ENCODE measurements at regions not wholly inside any gene's neighbourhood (a gene's known extent, or its start where the extent isn't known, plus 50 kb on each side); places are given as distances from the start of the nearest gene placed in this dataset.

- no peak overlapping the region for H2AFZ ChIP-seq (ENCODE audit: low read length)
- H3K9me2 ChIP-seq (replicated peaks; ENCODE audit: low read length): no peaks in the 10 kb centered on the region
- no peaks in the 10 kb centered on the region for H4K20me1 ChIP-seq (ENCODE audit: low read length)
- no peaks in the 10 kb centered on the region for H3F3A ChIP-seq (ENCODE audit: low read length, unreplicated experiment)
- BruUV-seq (replicated peaks): no TSS peak
- peaks cover 58% of the 10 kb centered on the region for H3K27me3 ChIP-seq (ENCODE audit: low read length)
- no peak overlapping the region for H3K4me2 ChIP-seq (ENCODE audit: low read length)
- TF ChIP-seq CTCF (conservative IDR thresholded peaks at IDR 0.05; ENCODE audit: low read depth, low read length) (no peak), EZH2 (IDR thresholded peaks at IDR 0.05; ENCODE audit: low read length, unreplicated experiment) (no peak), EZH2phosphoT487 (IDR thresholded peaks at IDR 0.05; ENCODE audit: borderline replicate concordance, low read length) (no peak)
- ATAC-seq: no peak
- no peaks in the 10 kb centered on the region for H3K9me3 ChIP-seq (ENCODE audit: low read length)
- no peaks in the 10 kb centered on the region for H3K36me3 ChIP-seq (ENCODE audit: low read depth, low read length)
- H3K79me2 ChIP-seq (ENCODE audit: low read length): no peaks in the 10 kb centered on the region
- ChIA-PET CTCF (no interaction called here), POLR2A (ENCODE audit: unreplicated experiment) (no interaction called here)
- no peak overlapping the region for H3K27ac ChIP-seq (ENCODE audit: low read length)
- no peak for DNase-seq
- no peak overlapping the region for H3K9ac ChIP-seq (ENCODE audit: low read length)
- intact Hi-C loops (cut with micrococcal nuclease): no loop called here
- H3K4me3 ChIP-seq (ENCODE audit: low read length): no peak overlapping the region
- peaks cover 6% of the 10 kb centered on the region; the same call in 1 of the 2 replicates for H3K4me1 ChIP-seq (ENCODE audit: insufficient read depth, low read length)
These were observed 56.5 kb upstream of the RPH3A start for GRCh38 chr12:112734859-112735695.

GRCh38 chr12:112738531-112738930 is 53.0 kb upstream of the RPH3A start:
- intact Hi-C loops (cut with micrococcal nuclease): no loop called here
- H3K4me1 ChIP-seq (ENCODE audit: insufficient read depth, low read length): peaks cover 6% of the 10 kb centered on the region; the same call in 1 of the 2 replicates
- no peak overlapping the region for H3K4me3 ChIP-seq (ENCODE audit: low read length)
- H3F3A ChIP-seq (ENCODE audit: low read length, unreplicated experiment): no peaks in the 10 kb centered on the region
- H4K20me1 ChIP-seq (ENCODE audit: low read length): no peaks in the 10 kb centered on the region
- DNase-seq (peak; percentile 71), ATAC-seq (peak; percentile 80)
- ChIA-PET CTCF (no interaction called here), POLR2A (ENCODE audit: unreplicated experiment) (no interaction called here)
- no peaks in the 10 kb centered on the region for H3K9me3 ChIP-seq (ENCODE audit: low read length)
- BruUV-seq (replicated peaks): no TSS peak
- no peaks in the 10 kb centered on the region for H3K79me2 ChIP-seq (ENCODE audit: low read length)
- no peak overlapping the region for H3K27ac ChIP-seq (ENCODE audit: low read length)
- no peaks in the 10 kb centered on the region for H3K36me3 ChIP-seq (ENCODE audit: low read depth, low read length)
- H3K9ac ChIP-seq (ENCODE audit: low read length): no peak overlapping the region
- TF ChIP-seq CTCF (conservative IDR thresholded peaks at IDR 0.05; ENCODE audit: low read depth, low read length): no peak
- no peak for TF ChIP-seq EZH2phosphoT487 (IDR thresholded peaks at IDR 0.05; ENCODE audit: borderline replicate concordance, low read length)
- no peak for TF ChIP-seq EZH2 (IDR thresholded peaks at IDR 0.05; ENCODE audit: low read length, unreplicated experiment)
- H3K9me2 ChIP-seq (replicated peaks; ENCODE audit: low read length): no peaks in the 10 kb centered on the region
- H3K4me2 ChIP-seq (ENCODE audit: low read length): 0 out of 2 replicates have a peak overlapping the region, but pooled peaks have one; percentile 12
- no peak overlapping the region for H2AFZ ChIP-seq (ENCODE audit: low read length)
- H3K27me3 ChIP-seq (ENCODE audit: low read length): peaks cover 61% of the 10 kb centered on the region

GRCh38 chr12:112740387-112740934 is 51.1 kb upstream of the RPH3A start:
- no TSS peak for BruUV-seq (replicated peaks)
- ChIA-PET CTCF (no interaction called here), POLR2A (ENCODE audit: unreplicated experiment) (no interaction called here)
- no peak for DNase-seq
- no peak for ATAC-seq
- Histone ChIP-seq H3K4me3 (ENCODE audit: low read length) (no peak overlapping the region), H3K9ac (ENCODE audit: low read length) (no peak overlapping the region), H3F3A (ENCODE audit: low read length, unreplicated experiment) (no peaks in the 10 kb centered on the region), H4K20me1 (ENCODE audit: low read length) (no peaks in the 10 kb centered on the region), H3K27me3 (ENCODE audit: low read length) (peaks cover 73% of the 10 kb centered on the region), H2AFZ (ENCODE audit: low read length) (no peak overlapping the region), H3K4me2 (ENCODE audit: low read length) (no peak overlapping the region), H3K9me2 (replicated peaks; ENCODE audit: low read length) (no peaks in the 10 kb centered on the region), H3K79me2 (ENCODE audit: low read length) (no peaks in the 10 kb centered on the region), H3K36me3 (ENCODE audit: low read depth, low read length) (no peaks in the 10 kb centered on the region), H3K27ac (ENCODE audit: low read length) (no peak overlapping the region), H3K9me3 (ENCODE audit: low read length) (no peaks in the 10 kb centered on the region), H3K4me1 (ENCODE audit: insufficient read depth, low read length) (peaks cover 6% of the 10 kb centered on the region; the same call in 1 of the 2 replicates)
- TF ChIP-seq EZH2 (IDR thresholded peaks at IDR 0.05; ENCODE audit: low read length, unreplicated experiment) (no peak), EZH2phosphoT487 (IDR thresholded peaks at IDR 0.05; ENCODE audit: borderline replicate concordance, low read length) (no peak), CTCF (conservative IDR thresholded peaks at IDR 0.05; ENCODE audit: low read depth, low read length) (no peak)
- intact Hi-C loops (cut with micrococcal nuclease): no loop called here

Measured in PC-3 (cell line).